Panc1 (cell line): ENCODE measurements at regions not wholly inside any gene's neighbourhood (a gene's known extent, or its start where the extent isn't known, plus 50 kb on each side); places are given as distances from the start of the nearest gene placed in this dataset.
"Not testable (repeated sequence)": the region's sequence is repeated elsewhere in the genome, so short reads cannot be mapped to it uniquely, and the experiment has no call there.

Experiments used
- POLR2AphosphoS5 ChIP-seq: IDR thresholded peaks from 2 replicates; pipeline ENCODE4 v1.6.1; 2012; ENCODE audit warnings: mild to moderate bottlenecking, low read depth, low read length, moderate library complexity
- SIN3A ChIP-seq: IDR thresholded peaks from 2 replicates; pipeline ENCODE4 v1.6.1; 2012; ENCODE audit warnings: low read depth, mild to moderate bottlenecking, low read length, moderate library complexity, borderline replicate concordance; ENCODE audit not compliant: insufficient read depth
- TCF7L2 ChIP-seq: IDR thresholded peaks from 2 replicates; pipeline ENCODE4 v1.6.1; 2011; ENCODE audit warnings: mild to moderate bottlenecking, low read depth, low read length, inconsistent platforms
- TF ChIP-seq, protein P1 (sequence below), 2 experiments: IDR thresholded peaks; 2 replicates each; pipeline ENCODE4 v1.6.1; 2011 to 2012; ENCODE audit warnings: low read depth in 2 of 2, control low read depth in 1 of 2, low read length in 1 of 2, mild to moderate bottlenecking in 1 of 2, moderate library complexity in 1 of 2; ENCODE audit not compliant: insufficient read depth in 1 of 2
- TF ChIP-seq, protein P2 (sequence below): fragments of 450-650 bp; IDR thresholded peaks from 2 replicates; pipeline ENCODE4 v1.5.1; 2017; ENCODE audit warnings: mild to moderate bottlenecking

DNA sequence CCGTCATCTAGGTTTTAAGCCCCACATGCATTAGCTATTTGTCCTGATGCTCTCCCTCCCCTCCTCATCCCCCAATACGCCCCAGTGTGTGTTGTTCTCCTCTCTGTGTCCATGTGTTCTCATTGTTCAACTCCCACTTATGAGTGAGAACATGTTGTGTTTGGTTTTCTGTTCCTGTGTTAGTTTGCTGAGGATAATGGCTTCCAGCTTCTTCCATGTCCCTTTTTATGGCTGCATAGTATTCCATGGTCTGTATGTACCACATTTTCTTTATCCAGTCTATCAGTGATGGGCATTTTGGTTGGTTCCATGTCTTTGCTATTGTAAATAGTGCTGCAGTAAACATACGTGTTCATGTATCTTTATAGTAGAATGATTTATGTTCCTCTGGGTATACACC lies 59.0 kb upstream of the ATXN1 start:
- TF ChIP-seq, protein P1, sequence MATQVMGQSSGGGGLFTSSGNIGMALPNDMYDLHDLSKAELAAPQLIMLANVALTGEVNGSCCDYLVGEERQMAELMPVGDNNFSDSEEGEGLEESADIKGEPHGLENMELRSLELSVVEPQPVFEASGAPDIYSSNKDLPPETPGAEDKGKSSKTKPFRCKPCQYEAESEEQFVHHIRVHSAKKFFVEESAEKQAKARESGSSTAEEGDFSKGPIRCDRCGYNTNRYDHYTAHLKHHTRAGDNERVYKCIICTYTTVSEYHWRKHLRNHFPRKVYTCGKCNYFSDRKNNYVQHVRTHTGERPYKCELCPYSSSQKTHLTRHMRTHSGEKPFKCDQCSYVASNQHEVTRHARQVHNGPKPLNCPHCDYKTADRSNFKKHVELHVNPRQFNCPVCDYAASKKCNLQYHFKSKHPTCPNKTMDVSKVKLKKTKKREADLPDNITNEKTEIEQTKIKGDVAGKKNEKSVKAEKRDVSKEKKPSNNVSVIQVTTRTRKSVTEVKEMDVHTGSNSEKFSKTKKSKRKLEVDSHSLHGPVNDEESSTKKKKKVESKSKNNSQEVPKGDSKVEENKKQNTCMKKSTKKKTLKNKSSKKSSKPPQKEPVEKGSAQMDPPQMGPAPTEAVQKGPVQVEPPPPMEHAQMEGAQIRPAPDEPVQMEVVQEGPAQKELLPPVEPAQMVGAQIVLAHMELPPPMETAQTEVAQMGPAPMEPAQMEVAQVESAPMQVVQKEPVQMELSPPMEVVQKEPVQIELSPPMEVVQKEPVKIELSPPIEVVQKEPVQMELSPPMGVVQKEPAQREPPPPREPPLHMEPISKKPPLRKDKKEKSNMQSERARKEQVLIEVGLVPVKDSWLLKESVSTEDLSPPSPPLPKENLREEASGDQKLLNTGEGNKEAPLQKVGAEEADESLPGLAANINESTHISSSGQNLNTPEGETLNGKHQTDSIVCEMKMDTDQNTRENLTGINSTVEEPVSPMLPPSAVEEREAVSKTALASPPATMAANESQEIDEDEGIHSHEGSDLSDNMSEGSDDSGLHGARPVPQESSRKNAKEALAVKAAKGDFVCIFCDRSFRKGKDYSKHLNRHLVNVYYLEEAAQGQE (IDR thresholded peaks at IDR 0.05; ENCODE audit: insufficient read depth in 1 of 2, low read depth in 2 of 2, low read length in 1 of 2), result not testable (repeated sequence)
- TF ChIP-seq, protein P2, sequence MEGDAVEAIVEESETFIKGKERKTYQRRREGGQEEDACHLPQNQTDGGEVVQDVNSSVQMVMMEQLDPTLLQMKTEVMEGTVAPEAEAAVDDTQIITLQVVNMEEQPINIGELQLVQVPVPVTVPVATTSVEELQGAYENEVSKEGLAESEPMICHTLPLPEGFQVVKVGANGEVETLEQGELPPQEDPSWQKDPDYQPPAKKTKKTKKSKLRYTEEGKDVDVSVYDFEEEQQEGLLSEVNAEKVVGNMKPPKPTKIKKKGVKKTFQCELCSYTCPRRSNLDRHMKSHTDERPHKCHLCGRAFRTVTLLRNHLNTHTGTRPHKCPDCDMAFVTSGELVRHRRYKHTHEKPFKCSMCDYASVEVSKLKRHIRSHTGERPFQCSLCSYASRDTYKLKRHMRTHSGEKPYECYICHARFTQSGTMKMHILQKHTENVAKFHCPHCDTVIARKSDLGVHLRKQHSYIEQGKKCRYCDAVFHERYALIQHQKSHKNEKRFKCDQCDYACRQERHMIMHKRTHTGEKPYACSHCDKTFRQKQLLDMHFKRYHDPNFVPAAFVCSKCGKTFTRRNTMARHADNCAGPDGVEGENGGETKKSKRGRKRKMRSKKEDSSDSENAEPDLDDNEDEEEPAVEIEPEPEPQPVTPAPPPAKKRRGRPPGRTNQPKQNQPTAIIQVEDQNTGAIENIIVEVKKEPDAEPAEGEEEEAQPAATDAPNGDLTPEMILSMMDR, result not testable (repeated sequence)
- not testable (repeated sequence) for TF ChIP-seq TCF7L2, POLR2AphosphoS5, SIN3A
